WERI-Rb-1 (cell line): ENCODE measurements at regions not wholly inside any gene's neighbourhood (a gene's known extent, or its start where the extent isn't known, plus 50 kb on each side); places are given as distances from the start of the nearest gene placed in this dataset.

Experiments
- DNase-seq: peaks from one replicate; pipeline ENCODE4 v3.0.0-alpha.2; 2020
- H3K27ac ChIP-seq: fragments of 250-450 bp; sonication (Bioruptor Pico); 2 replicates; pipeline ENCODE4 v1.5.1; 2020; ENCODE audit warnings: mild to moderate bottlenecking, moderate library complexity
- H3K27me3 ChIP-seq: fragments of 250-450 bp; sonication (Bioruptor Pico); 2 replicates; pipeline ENCODE4 v1.5.1; 2021; ENCODE audit warnings: mild to moderate bottlenecking, low read depth, moderate library complexity; ENCODE audit not compliant: insufficient read depth, severe bottlenecking
- H3K36me3 ChIP-seq: fragments of 250-450 bp; sonication (Bioruptor Pico); 2 replicates; pipeline ENCODE4 v1.5.1; 2020; ENCODE audit warnings: mild to moderate bottlenecking, moderate library complexity
- H3K4me3 ChIP-seq: 2 replicates; pipeline ENCODE4 v1.5.1; 2011; ENCODE audit warnings: low read depth, mild to moderate bottlenecking, control low read depth, low read length
- H3K9me3 ChIP-seq: fragments of 250-450 bp; sonication (Bioruptor Pico); 2 replicates; pipeline ENCODE4 v1.5.1; 2021; ENCODE audit warnings: mild to moderate bottlenecking, moderate library complexity; ENCODE audit not compliant: severe bottlenecking
- TF ChIP-seq, protein P1 (sequence below): IDR thresholded peaks from 2 replicates; pipeline ENCODE4 v1.5.1; 2011; ENCODE audit warnings: low read depth, mild to moderate bottlenecking, control low read depth, inconsistent platforms, low read length

DNA sequence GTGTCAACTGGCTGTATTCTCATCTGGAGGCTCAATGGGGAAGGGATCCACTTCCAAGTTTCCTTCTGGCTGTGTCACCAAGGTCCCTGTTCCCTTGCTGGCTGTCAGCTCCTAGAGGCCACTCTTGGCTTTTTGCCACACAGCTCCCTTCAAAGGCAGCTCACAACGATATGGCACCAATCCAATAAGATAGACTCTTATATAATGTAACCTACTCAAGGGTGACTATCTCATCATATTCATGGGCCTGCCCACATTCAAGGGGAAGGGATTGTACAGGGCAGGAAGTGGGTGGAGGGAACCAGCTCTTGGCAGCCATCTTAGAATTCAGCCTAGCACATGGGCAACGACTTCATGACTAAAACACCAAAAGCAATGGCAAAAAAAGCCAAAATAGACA is 98.7 kb upstream of the PLXNC1 start:
- H3K36me3 ChIP-seq: no peaks in the 10 kb centered on the region
- no peak overlapping the region for H3K27ac ChIP-seq
- TF ChIP-seq, protein P1, sequence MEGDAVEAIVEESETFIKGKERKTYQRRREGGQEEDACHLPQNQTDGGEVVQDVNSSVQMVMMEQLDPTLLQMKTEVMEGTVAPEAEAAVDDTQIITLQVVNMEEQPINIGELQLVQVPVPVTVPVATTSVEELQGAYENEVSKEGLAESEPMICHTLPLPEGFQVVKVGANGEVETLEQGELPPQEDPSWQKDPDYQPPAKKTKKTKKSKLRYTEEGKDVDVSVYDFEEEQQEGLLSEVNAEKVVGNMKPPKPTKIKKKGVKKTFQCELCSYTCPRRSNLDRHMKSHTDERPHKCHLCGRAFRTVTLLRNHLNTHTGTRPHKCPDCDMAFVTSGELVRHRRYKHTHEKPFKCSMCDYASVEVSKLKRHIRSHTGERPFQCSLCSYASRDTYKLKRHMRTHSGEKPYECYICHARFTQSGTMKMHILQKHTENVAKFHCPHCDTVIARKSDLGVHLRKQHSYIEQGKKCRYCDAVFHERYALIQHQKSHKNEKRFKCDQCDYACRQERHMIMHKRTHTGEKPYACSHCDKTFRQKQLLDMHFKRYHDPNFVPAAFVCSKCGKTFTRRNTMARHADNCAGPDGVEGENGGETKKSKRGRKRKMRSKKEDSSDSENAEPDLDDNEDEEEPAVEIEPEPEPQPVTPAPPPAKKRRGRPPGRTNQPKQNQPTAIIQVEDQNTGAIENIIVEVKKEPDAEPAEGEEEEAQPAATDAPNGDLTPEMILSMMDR: no peak
- H3K4me3 ChIP-seq: no peak overlapping the region
- peaks cover 3% of the 10 kb centered on the region for H3K9me3 ChIP-seq
- no peaks in the 10 kb centered on the region for H3K27me3 ChIP-seq
- no peak for DNase-seq

DNA sequence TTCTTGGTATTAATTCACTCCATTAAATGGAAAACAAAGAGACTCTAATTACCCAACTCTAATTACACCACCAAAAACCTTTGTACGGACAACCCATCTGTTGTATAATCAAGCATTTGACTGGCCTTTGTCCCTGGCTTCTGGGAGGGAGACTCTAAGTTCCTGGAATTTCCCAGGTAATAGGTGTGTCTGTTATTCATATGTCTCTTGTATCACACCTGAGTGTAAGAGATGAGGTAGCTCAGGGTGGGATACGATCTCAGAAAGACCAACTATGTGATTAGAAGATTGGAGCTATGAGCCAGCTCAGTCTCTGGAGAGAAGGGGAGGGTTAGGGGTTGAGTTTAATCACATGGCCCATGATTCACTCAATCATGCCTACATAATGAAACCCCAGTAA is 94.7 kb upstream of the PLXNC1 start:
- no peak for DNase-seq
- no peak overlapping the region for H3K4me3 ChIP-seq
- peaks cover 3% of the 10 kb centered on the region for H3K9me3 ChIP-seq
- no peaks in the 10 kb centered on the region for H3K36me3 ChIP-seq
- no peaks in the 10 kb centered on the region for H3K27me3 ChIP-seq
- TF ChIP-seq, protein P1: no peak
- no peak overlapping the region for H3K27ac ChIP-seq

DNA sequence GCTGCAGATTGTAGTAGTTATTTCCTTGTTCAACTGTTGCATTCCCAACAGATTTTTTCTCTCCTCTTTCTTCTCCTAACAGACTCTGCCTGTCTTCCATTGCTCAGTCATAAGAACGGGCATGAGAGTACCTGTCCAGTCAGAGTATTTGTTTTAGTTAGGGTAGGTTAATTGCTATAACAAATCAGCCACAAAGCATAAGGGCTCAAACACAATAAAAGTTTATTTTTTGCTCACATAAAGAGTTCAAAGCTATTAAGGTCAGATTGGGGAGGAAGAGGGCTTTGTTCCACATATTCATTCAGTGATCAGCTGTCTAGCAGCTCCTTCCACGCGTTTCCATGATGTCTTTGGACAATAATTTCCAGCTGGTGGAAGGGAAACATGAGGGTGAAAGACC is 92.8 kb upstream of the PLXNC1 start:
- DNase-seq: no peak
- TF ChIP-seq, protein P1: no peak
- peaks cover 3% of the 10 kb centered on the region for H3K9me3 ChIP-seq
- H3K4me3 ChIP-seq: no peak overlapping the region
- no peaks in the 10 kb centered on the region for H3K36me3 ChIP-seq
- H3K27me3 ChIP-seq: no peaks in the 10 kb centered on the region
- no peak overlapping the region for H3K27ac ChIP-seq

DNA sequence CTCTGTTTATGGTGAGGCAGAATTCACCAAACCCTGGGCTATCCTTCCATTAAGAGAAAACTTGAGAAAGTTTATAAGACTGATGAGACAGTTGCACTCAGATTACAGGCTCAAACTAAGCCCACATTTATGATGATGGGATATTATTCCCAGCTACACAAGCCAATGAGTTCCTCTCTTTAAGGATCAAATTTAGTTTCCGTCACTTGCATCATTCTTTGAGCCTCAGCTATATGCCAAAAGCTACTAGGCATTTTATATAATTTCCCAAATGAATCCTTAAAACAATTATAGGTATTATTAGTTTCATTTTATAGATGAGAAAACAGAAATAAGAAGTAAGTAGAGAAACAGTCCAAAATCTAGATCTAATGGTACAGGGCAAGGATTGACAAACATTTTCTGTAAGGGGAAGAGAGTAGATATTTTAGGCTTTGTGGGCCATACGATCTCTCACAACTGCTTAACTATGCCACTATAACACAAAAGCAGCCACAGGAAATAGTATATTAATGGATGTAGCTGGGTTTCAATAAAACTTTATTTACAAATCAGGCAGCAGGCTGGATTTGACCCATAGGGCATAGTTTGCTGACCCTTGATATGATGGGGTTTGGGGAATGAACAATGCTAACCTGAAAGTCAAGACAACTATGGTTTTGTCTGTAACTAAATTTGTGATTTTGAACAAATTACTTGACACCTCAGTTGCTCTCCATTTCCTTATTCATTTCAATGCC is 91.8 kb upstream of the PLXNC1 start:
- TF ChIP-seq, protein P1: no peak
- Histone ChIP-seq H3K27ac (no peak overlapping the region), H3K36me3 (no peaks in the 10 kb centered on the region), H3K9me3 (peaks cover 3% of the 10 kb centered on the region), H3K4me3 (no peak overlapping the region), H3K27me3 (no peaks in the 10 kb centered on the region)
- no peak for DNase-seq

DNA sequence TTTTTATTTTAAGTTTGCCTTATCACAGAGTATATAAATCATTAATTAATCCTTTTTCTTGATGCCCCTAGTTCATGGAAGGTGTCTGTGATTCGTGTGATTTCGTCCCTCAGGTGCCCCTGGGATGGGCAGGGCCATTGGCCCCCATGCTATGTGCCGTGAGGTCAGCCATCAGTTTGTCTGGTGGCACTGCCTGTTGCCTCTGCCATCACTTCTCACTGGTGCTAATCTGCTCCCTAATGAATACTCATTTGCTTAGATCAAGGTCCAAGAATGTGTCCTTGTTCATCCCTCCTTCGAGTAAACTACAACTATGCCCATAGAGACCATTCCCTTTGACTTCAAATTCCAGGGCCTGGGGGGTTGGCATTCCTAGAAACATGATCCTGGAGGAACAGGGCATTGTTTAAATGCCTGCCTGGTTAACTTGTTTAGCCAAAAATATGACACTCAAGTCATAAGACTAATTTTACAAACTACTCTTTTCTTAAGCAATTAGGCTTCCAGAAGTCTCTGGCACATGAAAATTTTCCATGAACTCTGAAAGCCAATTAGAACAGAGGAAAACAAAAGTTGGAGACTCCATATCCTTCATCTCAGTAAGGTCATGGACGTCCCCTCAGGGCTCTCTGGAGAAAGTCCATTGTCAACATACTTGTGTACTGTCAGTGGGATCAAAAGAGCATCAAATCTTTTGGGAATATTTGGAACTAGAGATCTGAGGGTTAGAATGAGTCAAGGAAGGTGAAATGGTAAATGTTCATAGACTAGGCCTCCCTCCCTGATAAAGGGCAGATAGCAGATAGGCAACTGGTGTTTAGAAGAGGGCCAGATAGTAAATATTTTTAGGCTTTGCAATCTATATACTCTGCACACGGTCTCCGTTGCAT is 90.9 kb upstream of the PLXNC1 start:
- no peak overlapping the region for H3K27ac ChIP-seq
- H3K27me3 ChIP-seq: no peaks in the 10 kb centered on the region
- TF ChIP-seq, protein P1: no peak
- DNase-seq: no peak
- H3K36me3 ChIP-seq: no peaks in the 10 kb centered on the region
- H3K4me3 ChIP-seq: no peak overlapping the region
- peaks cover 3% of the 10 kb centered on the region for H3K9me3 ChIP-seq
